ENCODE measurements at regions not wholly inside any gene's neighbourhood (a gene's known extent, or its start where the extent isn't known, plus 50 kb on each side); places are given as distances from the start of the nearest gene placed in this dataset.

DNA sequence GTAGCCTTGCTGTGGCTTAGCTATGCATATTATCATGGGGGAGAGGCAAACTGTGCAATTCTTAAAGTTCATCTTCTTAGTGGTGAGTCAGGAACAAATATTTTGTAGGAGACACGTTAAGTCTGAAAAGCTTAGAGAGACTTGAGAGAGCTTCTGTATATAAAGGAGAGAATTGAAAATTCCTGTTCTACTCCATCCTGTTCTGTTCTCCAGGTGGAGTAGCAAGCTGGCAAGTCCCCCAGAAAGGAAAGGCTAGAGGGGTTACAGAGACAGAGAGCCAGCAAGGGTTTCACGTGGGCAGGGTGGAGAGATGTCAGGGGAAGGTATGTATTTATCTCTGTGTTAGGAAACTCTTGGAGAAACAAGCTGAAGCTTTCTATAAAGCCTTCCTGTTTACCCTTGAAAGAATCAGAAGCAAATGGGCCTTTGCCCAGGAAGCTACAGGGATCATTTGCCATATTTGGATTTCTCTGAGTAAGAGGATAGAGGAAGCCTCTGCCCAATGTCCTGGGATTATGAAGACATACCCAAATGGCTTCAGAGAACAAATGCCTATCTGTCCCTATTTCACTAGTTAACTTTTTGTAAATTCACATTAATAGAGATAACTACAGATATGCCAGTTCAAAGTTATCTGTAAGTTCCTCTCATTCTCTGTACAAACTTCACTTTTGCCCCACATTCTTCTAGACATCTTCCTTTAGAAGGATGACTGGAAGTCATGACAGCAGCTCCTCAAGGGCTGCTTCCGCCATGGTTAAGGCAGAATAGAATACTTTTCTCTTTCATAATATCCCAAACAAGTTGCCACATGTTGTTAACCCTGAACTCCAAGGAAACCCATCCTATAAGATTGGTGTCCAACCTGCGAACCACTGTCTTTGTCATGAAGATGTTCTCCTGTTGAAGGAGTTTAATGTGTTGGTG, 126.7 kb upstream of the NEDD9 start:
- H3K9me2 ChIP-seq = no peaks in the 10 kb centered on the region
- no peak overlapping the region for H3K4me2 ChIP-seq
- POLR2A ChIA-PET = no interaction called here
- H3K27ac ChIP-seq (ENCODE audit: low read depth in 2 of 2, low read length in 1 of 2) = no peak overlapping the region
- H3K79me2 ChIP-seq (ENCODE audit: insufficient read depth) = no peaks in the 10 kb centered on the region
- H2AFZ ChIP-seq (ENCODE audit: low read depth) = no peak overlapping the region
- DNase-seq = no peak
- no peaks in the 10 kb centered on the region for H3K36me3 ChIP-seq (replicated peaks in 1 of 2; ENCODE audit: control insufficient read depth in 1 of 2, insufficient read depth in 2 of 2, low read length in 1 of 2)
- no peak for TF ChIP-seq FOSL2 (IDR thresholded peaks at IDR 0.05; ENCODE audit: borderline replicate concordance, low read depth)
- TF ChIP-seq YY1 (IDR thresholded peaks at IDR 0.05; ENCODE audit: low read depth) = no peak
- TF ChIP-seq NRF1 (IDR thresholded peaks at IDR 0.05; ENCODE audit: low read depth, low read length) = no peak
- no peak for TF ChIP-seq USF2 (IDR thresholded peaks at IDR 0.05; ENCODE audit: borderline replicate concordance, low read depth, low read length)
- TF ChIP-seq RFX5 (IDR thresholded peaks at IDR 0.05; ENCODE audit: low read length) = no peak
- no peak for TF ChIP-seq GATA2 (CRISPR knock-in tag; IDR thresholded peaks at IDR 0.05)
- TF ChIP-seq EP300 (IDR thresholded peaks at IDR 0.05; ENCODE audit: borderline replicate concordance in 1 of 2, low read depth in 1 of 2, low read length in 1 of 2) = no peak
- no peak for TF ChIP-seq SMC3 (IDR thresholded peaks at IDR 0.05; ENCODE audit: low read depth, low read length)
- TF ChIP-seq POLR2AphosphoS5 (IDR thresholded peaks at IDR 0.05; ENCODE audit: low read depth, low read length) = no peak
- no peak for TF ChIP-seq REST (IDR thresholded peaks at IDR 0.05; ENCODE audit: low read depth, low read length)
- no peak for TF ChIP-seq MXI1 (IDR thresholded peaks at IDR 0.05; ENCODE audit: low read depth, low read length)
- no peak for TF ChIP-seq FOXJ3 (CRISPR knock-in tag; IDR thresholded peaks at IDR 0.05)
- no peak for TF ChIP-seq ELF1 (IDR thresholded peaks at IDR 0.05)
- TF ChIP-seq, protein P1, sequence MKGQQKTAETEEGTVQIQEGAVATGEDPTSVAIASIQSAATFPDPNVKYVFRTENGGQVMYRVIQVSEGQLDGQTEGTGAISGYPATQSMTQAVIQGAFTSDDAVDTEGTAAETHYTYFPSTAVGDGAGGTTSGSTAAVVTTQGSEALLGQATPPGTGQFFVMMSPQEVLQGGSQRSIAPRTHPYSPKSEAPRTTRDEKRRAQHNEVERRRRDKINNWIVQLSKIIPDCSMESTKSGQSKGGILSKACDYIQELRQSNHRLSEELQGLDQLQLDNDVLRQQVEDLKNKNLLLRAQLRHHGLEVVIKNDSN (IDR thresholded peaks at IDR 0.05; ENCODE audit: borderline replicate concordance, low read depth) = no peak
- no peak for TF ChIP-seq TEAD4 (IDR thresholded peaks at IDR 0.05; ENCODE audit: borderline replicate concordance, insufficient read depth)
- no peak for TF ChIP-seq RCOR1 (IDR thresholded peaks at IDR 0.05; ENCODE audit: low read length)
- no peak for TF ChIP-seq CTCF (IDR thresholded peaks at IDR 0.05)
- H3K9ac ChIP-seq = no peak overlapping the region
- no peaks in the 10 kb centered on the region for H3F3A ChIP-seq (replicated peaks; ENCODE audit: insufficient read depth)
- no peak overlapping the region for H3K4me3 ChIP-seq (ENCODE audit: low read depth in 2 of 2, low read length in 1 of 2)
- no peaks in the 10 kb centered on the region for H3K4me1 ChIP-seq (ENCODE audit: control insufficient read depth in 1 of 2, insufficient read depth in 2 of 2, low read depth in 1 of 2, low read length in 1 of 2)
- 62% methylated on average over 4 of the region's 4 CpGs for WGBS (ENCODE audit: low lambda C conversion rate)
- no peaks in the 10 kb centered on the region for H3K9me3 ChIP-seq
- H4K20me1 ChIP-seq (ENCODE audit: insufficient read depth) = no peaks in the 10 kb centered on the region
- CTCF ChIA-PET = interaction anchor here (1.2 kb wide), 1 partner anchor 18 kb away, joined by 4 read pairs; no protein-coding TSS in a partner anchor
- H3K27me3 ChIP-seq (ENCODE audit: insufficient read depth) = no peaks in the 10 kb centered on the region
